ENCODE measurements at regions not wholly inside any gene's neighbourhood (a gene's known extent, or its start where the extent isn't known, plus 50 kb on each side); places are given as distances from the start of the nearest gene placed in this dataset.

GRCh38 chr2:128914320-128914719 is 595.7 kb upstream of the HS6ST1 start:
- ChIA-PET POLR2A (no interaction called here), CTCF (no interaction called here)
- Mint-ChIP-seq H3K27me3 (ENCODE audit: low read depth) (no peaks in the 10 kb centered on the region), H3K9me3 (peaks cover 35% of the 10 kb centered on the region), H3K27ac (no peak overlapping the region), H3K4me3 (no peak overlapping the region), H3K36me3 (peaks cover 8% of the 10 kb centered on the region; the same call in 1 of the 2 replicates), H3K4me1 (no peaks in the 10 kb centered on the region)
- TF ChIP-seq, protein P1, sequence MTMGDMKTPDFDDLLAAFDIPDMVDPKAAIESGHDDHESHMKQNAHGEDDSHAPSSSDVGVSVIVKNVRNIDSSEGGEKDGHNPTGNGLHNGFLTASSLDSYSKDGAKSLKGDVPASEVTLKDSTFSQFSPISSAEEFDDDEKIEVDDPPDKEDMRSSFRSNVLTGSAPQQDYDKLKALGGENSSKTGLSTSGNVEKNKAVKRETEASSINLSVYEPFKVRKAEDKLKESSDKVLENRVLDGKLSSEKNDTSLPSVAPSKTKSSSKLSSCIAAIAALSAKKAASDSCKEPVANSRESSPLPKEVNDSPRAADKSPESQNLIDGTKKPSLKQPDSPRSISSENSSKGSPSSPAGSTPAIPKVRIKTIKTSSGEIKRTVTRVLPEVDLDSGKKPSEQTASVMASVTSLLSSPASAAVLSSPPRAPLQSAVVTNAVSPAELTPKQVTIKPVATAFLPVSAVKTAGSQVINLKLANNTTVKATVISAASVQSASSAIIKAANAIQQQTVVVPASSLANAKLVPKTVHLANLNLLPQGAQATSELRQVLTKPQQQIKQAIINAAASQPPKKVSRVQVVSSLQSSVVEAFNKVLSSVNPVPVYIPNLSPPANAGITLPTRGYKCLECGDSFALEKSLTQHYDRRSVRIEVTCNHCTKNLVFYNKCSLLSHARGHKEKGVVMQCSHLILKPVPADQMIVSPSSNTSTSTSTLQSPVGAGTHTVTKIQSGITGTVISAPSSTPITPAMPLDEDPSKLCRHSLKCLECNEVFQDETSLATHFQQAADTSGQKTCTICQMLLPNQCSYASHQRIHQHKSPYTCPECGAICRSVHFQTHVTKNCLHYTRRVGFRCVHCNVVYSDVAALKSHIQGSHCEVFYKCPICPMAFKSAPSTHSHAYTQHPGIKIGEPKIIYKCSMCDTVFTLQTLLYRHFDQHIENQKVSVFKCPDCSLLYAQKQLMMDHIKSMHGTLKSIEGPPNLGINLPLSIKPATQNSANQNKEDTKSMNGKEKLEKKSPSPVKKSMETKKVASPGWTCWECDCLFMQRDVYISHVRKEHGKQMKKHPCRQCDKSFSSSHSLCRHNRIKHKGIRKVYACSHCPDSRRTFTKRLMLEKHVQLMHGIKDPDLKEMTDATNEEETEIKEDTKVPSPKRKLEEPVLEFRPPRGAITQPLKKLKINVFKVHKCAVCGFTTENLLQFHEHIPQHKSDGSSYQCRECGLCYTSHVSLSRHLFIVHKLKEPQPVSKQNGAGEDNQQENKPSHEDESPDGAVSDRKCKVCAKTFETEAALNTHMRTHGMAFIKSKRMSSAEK (CRISPR knock-in tag; IDR thresholded peaks at IDR 0.05; ENCODE audit: borderline replicate concordance), result no peak
- TF ChIP-seq TEAD4 (CRISPR knock-in tag; IDR thresholded peaks at IDR 0.05) (no peak), ZNF396 (CRISPR knock-in tag; IDR thresholded peaks at IDR 0.05; ENCODE audit: borderline replicate concordance) (no peak)
- no peak for DNase-seq (ENCODE audit: low spot score)
- ATAC-seq, result no peak

DNA sequence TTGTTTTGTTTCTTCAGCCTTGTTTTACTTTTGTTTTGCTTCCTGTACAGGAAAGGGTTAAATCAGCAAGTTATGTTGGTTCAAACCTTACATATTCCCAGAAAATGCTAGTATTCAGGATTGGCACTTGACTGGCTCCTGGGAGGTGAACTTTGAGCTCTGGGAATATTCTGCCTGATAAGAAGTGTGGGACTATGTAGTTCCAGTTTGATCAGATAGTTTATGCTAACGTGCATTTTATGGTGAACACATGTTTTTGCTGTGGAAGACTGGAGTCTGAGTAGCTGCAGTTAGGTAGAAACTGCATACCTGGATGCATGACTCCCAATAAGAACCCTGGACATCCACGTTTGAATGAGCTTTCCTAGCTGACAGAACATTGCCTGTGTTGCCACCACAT is 603.1 kb upstream of the HS6ST1 start:
- Mint-ChIP-seq H3K27me3 (ENCODE audit: low read depth) (no peaks in the 10 kb centered on the region), H3K4me3 (no peak overlapping the region), H3K36me3 (peaks cover 12% of the 10 kb centered on the region), H3K9me3 (peaks cover 38% of the 10 kb centered on the region), H3K27ac (no peak overlapping the region), H3K4me1 (peaks cover 3% of the 10 kb centered on the region; the same call in 1 of the 2 replicates)
- TF ChIP-seq RELA (CRISPR knock-in tag; IDR thresholded peaks at IDR 0.05; ENCODE audit: borderline replicate concordance), result no peak
- TF ChIP-seq SOX15 (CRISPR knock-in tag; IDR thresholded peaks at IDR 0.05), result no peak
- TF ChIP-seq NFYB (CRISPR knock-in tag; conservative IDR thresholded peaks at IDR 0.05; ENCODE audit: low read depth), result no peak
- TF ChIP-seq SMAD3 (CRISPR knock-in tag; IDR thresholded peaks at IDR 0.05; ENCODE audit: borderline replicate concordance), result no peak
- TF ChIP-seq ETV6 (CRISPR knock-in tag; IDR thresholded peaks at IDR 0.05), result no peak
- no peak for TF ChIP-seq CBFB (CRISPR knock-in tag; IDR thresholded peaks at IDR 0.05; ENCODE audit: low read depth)
- no peak for TF ChIP-seq KAT7 (CRISPR knock-in tag; IDR thresholded peaks at IDR 0.05; ENCODE audit: borderline replicate concordance)
- TF ChIP-seq, protein P2, sequence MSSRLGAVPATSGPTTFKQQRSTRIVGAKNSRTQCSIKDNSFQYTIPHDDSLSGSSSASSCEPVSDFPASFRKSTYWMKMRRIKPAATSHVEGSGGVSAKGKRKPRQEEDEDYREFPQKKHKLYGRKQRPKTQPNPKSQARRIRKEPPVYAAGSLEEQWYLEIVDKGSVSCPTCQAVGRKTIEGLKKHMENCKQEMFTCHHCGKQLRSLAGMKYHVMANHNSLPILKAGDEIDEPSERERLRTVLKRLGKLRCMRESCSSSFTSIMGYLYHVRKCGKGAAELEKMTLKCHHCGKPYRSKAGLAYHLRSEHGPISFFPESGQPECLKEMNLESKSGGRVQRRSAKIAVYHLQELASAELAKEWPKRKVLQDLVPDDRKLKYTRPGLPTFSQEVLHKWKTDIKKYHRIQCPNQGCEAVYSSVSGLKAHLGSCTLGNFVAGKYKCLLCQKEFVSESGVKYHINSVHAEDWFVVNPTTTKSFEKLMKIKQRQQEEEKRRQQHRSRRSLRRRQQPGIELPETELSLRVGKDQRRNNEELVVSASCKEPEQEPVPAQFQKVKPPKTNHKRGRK (CRISPR knock-in tag; IDR thresholded peaks at IDR 0.05; ENCODE audit: borderline replicate concordance), result no peak
- TF ChIP-seq ZNF396 (CRISPR knock-in tag; IDR thresholded peaks at IDR 0.05; ENCODE audit: borderline replicate concordance), result no peak
- TF ChIP-seq ZNF671 (CRISPR knock-in tag; IDR thresholded peaks at IDR 0.05), result no peak
- no peak for TF ChIP-seq JAZF1 (CRISPR knock-in tag; IDR thresholded peaks at IDR 0.05)
- TF ChIP-seq SP1 (CRISPR knock-in tag; conservative IDR thresholded peaks at IDR 0.05), result no peak
- TF ChIP-seq TEAD1 (CRISPR knock-in tag; IDR thresholded peaks at IDR 0.05), result no peak
- no peak for ATAC-seq
- DNase-seq (ENCODE audit: low spot score), result no peak
- CTCF ChIA-PET, result no interaction called here
- POLR2A ChIA-PET, result no interaction called here

GRCh38 chr2:128922154-128922553 is 603.5 kb upstream of the HS6ST1 start:
- Mint-ChIP-seq H3K36me3 (peaks cover 13% of the 10 kb centered on the region), H3K27me3 (ENCODE audit: low read depth) (no peaks in the 10 kb centered on the region), H3K9me3 (peaks cover 39% of the 10 kb centered on the region), H3K4me1 (peaks cover 3% of the 10 kb centered on the region; the same call in 1 of the 2 replicates), H3K4me3 (no peak overlapping the region), H3K27ac (no peak overlapping the region)
- ChIA-PET POLR2A (no interaction called here), CTCF (no interaction called here)
- no peak for DNase-seq (ENCODE audit: low spot score)
- no peak for ATAC-seq
- TF ChIP-seq PREB (CRISPR knock-in tag; IDR thresholded peaks at IDR 0.05; ENCODE audit: borderline replicate concordance) (no peak), TEAD4 (CRISPR knock-in tag; IDR thresholded peaks at IDR 0.05) (no peak), RELA (CRISPR knock-in tag; IDR thresholded peaks at IDR 0.05; ENCODE audit: borderline replicate concordance) (no peak), ZBTB21 (CRISPR knock-in tag; IDR thresholded peaks at IDR 0.05; ENCODE audit: borderline replicate concordance) (no peak), TCF7 (CRISPR knock-in tag; IDR thresholded peaks at IDR 0.05; ENCODE audit: low read depth) (no peak), NR2C2 (CRISPR knock-in tag; IDR thresholded peaks at IDR 0.05) (no peak), NFYB (CRISPR knock-in tag; conservative IDR thresholded peaks at IDR 0.05; ENCODE audit: low read depth) (no peak), ZNF121 (CRISPR knock-in tag; IDR thresholded peaks at IDR 0.05) (no peak), ERG (CRISPR knock-in tag; IDR thresholded peaks at IDR 0.05) (no peak), PRRX2 (CRISPR knock-in tag; IDR thresholded peaks at IDR 0.05) (no peak)
